IMR-90 (cell line): ENCODE measurements at regions not wholly inside any gene's neighbourhood (a gene's known extent, or its start where the extent isn't known, plus 50 kb on each side); places are given as distances from the start of the nearest gene placed in this dataset.

Experiments used
- ATAC-seq: fragments of 200-7000 bp; cut with Tn5 transposase; 2 replicates; pipeline ENCODE4 v1.9.1; 2020; ENCODE audit warnings: low read depth, mild to moderate bottlenecking, moderate library complexity
- BruUV-seq: library from RNA; stranded (reverse); fragments of 400-500 nt; replicated peaks from 2 replicates; lab custom pipeline; 2021; lab: Mats Ljungman, UMichigan
- CTCF ChIA-PET: fragments of 300-600 bp; formaldehyde crosslinking; extraction: SDS; loops from one replicate; lab custom pipeline; 2021; ENCODE audit warnings: antibody characterized with exemption; lab: Yijun Ruan, JAX
- POLR2A ChIA-PET: fragments of 300-600 bp; sonication (Branson Sonifier 250); formaldehyde crosslinking; loops from one replicate; lab custom pipeline; 2022; ENCODE audit warnings: antibody characterized with exemption; ENCODE audit not compliant: unreplicated experiment; lab: Charles Lee
- DNase-seq: peaks from one replicate; pipeline ENCODE4 v3.0.0; 2013
- H2AFZ ChIP-seq: replicated peaks from 2 replicates; pipeline ENCODE3; 2013; ENCODE audit warnings: low read length, mild to moderate bottlenecking; ENCODE audit not compliant: poor library complexity
- H2AK5ac ChIP-seq: 2 replicates; pipeline ENCODE4 v1.6.1; 2013; ENCODE audit warnings: low read depth, low read length, inconsistent platforms
- H2AK9ac ChIP-seq: replicated peaks from 2 replicates; pipeline ENCODE3; 2013; ENCODE audit warnings: mild to moderate bottlenecking, low read depth, low read length, moderate library complexity; ENCODE audit not compliant: poor library complexity
- H2BK120ac ChIP-seq: 2 replicates; pipeline ENCODE4 v1.6.1; 2013; ENCODE audit warnings: low read depth, low read length, inconsistent platforms
- H2BK15ac ChIP-seq: 3 replicates; pipeline ENCODE4 v1.6.1; 2013; ENCODE audit warnings: low read depth, low read length, inconsistent platforms
- H2BK20ac ChIP-seq: 2 replicates; pipeline ENCODE4 v1.6.1; 2013; ENCODE audit warnings: low read depth, mild to moderate bottlenecking, inconsistent platforms, low read length, moderate library complexity
- H2BK5ac ChIP-seq: 2 replicates; pipeline ENCODE4 v1.6.1; 2013; ENCODE audit warnings: mild to moderate bottlenecking, low read depth, low read length, inconsistent platforms; ENCODE audit not compliant: poor library complexity, severe bottlenecking
- H3K14ac ChIP-seq: replicated peaks from 2 replicates; pipeline ENCODE4 v1.6.1; 2013; ENCODE audit warnings: low read depth, low read length, inconsistent platforms
- H3K18ac ChIP-seq: 2 replicates; pipeline ENCODE4 v1.6.1; 2013; ENCODE audit warnings: low read depth, low read length, control low read depth
- H3K23ac ChIP-seq: 2 replicates; pipeline ENCODE4 v1.6.1; 2013; ENCODE audit warnings: low read depth, low read length, inconsistent platforms
- H3K27ac ChIP-seq: 2 replicates; pipeline ENCODE4 v1.5.1; 2013; ENCODE audit warnings: mild to moderate bottlenecking, control low read depth, low read length; ENCODE audit not compliant: insufficient read depth
- H3K27me3 ChIP-seq: 2 replicates; pipeline ENCODE4 v1.6.1; 2013; ENCODE audit warnings: low read length; ENCODE audit not compliant: control insufficient read depth, insufficient read depth
- H3K36me3 ChIP-seq: 2 replicates; pipeline ENCODE4 v1.6.1; 2013; ENCODE audit warnings: low read length, mixed read lengths; ENCODE audit not compliant: control insufficient read depth, insufficient read depth
- H3K4ac ChIP-seq: 2 replicates; pipeline ENCODE4 v1.6.1; 2013; ENCODE audit warnings: low read depth, low read length, inconsistent platforms
- H3K4me1 ChIP-seq: 2 replicates; pipeline ENCODE4 v1.6.1; 2013; ENCODE audit warnings: low read length, mixed read lengths; ENCODE audit not compliant: control insufficient read depth, insufficient read depth
- H3K4me2 ChIP-seq: 2 replicates; pipeline ENCODE4 v1.6.1; 2013; ENCODE audit warnings: low read depth, mild to moderate bottlenecking, control low read depth, low read length, moderate library complexity
- H3K4me3 ChIP-seq: 2 replicates; pipeline ENCODE4 v1.5.1; 2013; ENCODE audit warnings: low read depth, mild to moderate bottlenecking, control low read depth, low read length, moderate library complexity; ENCODE audit not compliant: insufficient read depth
- H3K56ac ChIP-seq: 2 replicates; pipeline ENCODE4 v1.6.1; 2013; ENCODE audit warnings: low read length, inconsistent platforms; ENCODE audit not compliant: insufficient read depth; ENCODE audit errors: extremely low read depth
- H3K79me1 ChIP-seq, 2 experiments: 2 replicates each; pipeline ENCODE4 v1.6.1; 2013; ENCODE audit warnings: low read length in 2 of 2, inconsistent platforms in 1 of 2, low read depth in 1 of 2
- H3K9ac ChIP-seq: 2 replicates; pipeline ENCODE4 v1.6.1; 2013; ENCODE audit warnings: low read depth, low read length, control low read depth
- H3K9me1 ChIP-seq: 2 replicates; pipeline ENCODE4 v1.6.1; 2013; ENCODE audit warnings: low read length, inconsistent platforms; ENCODE audit not compliant: insufficient read depth
- H3K9me3 ChIP-seq: 2 replicates; pipeline ENCODE4 v1.6.1; 2013; ENCODE audit warnings: low read length; ENCODE audit not compliant: control insufficient read depth, insufficient read depth
- H4K20me1 ChIP-seq: 2 replicates; pipeline ENCODE4 v1.6.1; 2013; ENCODE audit warnings: low read length, inconsistent platforms; ENCODE audit not compliant: insufficient read depth
- H4K5ac ChIP-seq: 2 replicates; pipeline ENCODE4 v1.6.1; 2013; ENCODE audit warnings: mild to moderate bottlenecking, low read depth, low read length, control low read depth
- H4K8ac ChIP-seq, 2 experiments: 2 replicates each; pipeline ENCODE4 v1.6.1; 2013; ENCODE audit warnings: low read depth in 2 of 2, low read length in 2 of 2, control low read depth in 1 of 2, inconsistent platforms in 1 of 2
- H4K91ac ChIP-seq: 2 replicates; pipeline ENCODE4 v1.6.1; 2013; ENCODE audit warnings: low read depth, low read length, inconsistent platforms; ENCODE audit not compliant: insufficient read depth
- BHLHE40 ChIP-seq: fragments of 150-350 bp; IDR thresholded peaks from 2 replicates; pipeline ENCODE4 v1.6.1; 2016; ENCODE audit warnings: mild to moderate bottlenecking, low read depth, low read length
- ELK1 ChIP-seq: fragments of 150-350 bp; IDR thresholded peaks from 2 replicates; pipeline ENCODE4 v1.6.1; 2016; ENCODE audit warnings: low read depth, mild to moderate bottlenecking, low read length, moderate library complexity, borderline replicate concordance
- MAZ ChIP-seq: IDR thresholded peaks from 2 replicates; pipeline ENCODE4 v1.6.1; 2012; ENCODE audit warnings: low read depth, mild to moderate bottlenecking, low read length, improper control_type of control experiment, moderate library complexity, borderline replicate concordance
- POLR2A ChIP-seq: IDR thresholded peaks from 2 replicates; pipeline ENCODE4 v1.6.1; 2012; ENCODE audit warnings: mild to moderate bottlenecking, low read depth, low read length
- RCOR1 ChIP-seq: IDR thresholded peaks from 2 replicates; pipeline ENCODE4 v1.6.1; 2012; ENCODE audit warnings: mild to moderate bottlenecking, low read length, improper control_type of control experiment; ENCODE audit not compliant: insufficient replicate concordance
- SMC3 ChIP-seq: fragments of 150-350 bp; IDR thresholded peaks from 2 replicates; pipeline ENCODE4 v1.6.1; 2016; ENCODE audit warnings: low read depth, mild to moderate bottlenecking, antibody characterized with exemption, low read length, moderate library complexity
- USF2 ChIP-seq: fragments of 150-350 bp; IDR thresholded peaks from 2 replicates; pipeline ENCODE4 v1.6.1; 2017; ENCODE audit warnings: mild to moderate bottlenecking, antibody characterized with exemption, low read length, low read depth
- WGBS, 2 experiments: methylation state at CpG; one replicate each; pipeline versions ENCODE4 v1.1.5 to v1.1.7; 2013; ENCODE audit warnings: missing lambda C conversion rate in 2 of 2; ENCODE audit not compliant: insufficient read length in 1 of 2; ENCODE audit errors: extremely low coverage in 2 of 2; 5-methylcytosine and 5-hydroxymethylcytosine counted together
- dilution Hi-C: fragments of 300-500 bp; cut with HindIII; formaldehyde crosslinking; loops from one replicate; pipeline ENCODE4 v1.14.3; 2018; ENCODE audit warnings: low sequenced_read_pairs; ENCODE audit not compliant: unreplicated experiment
- in situ Hi-C: fragments of 300-500 bp; cut with MboI; formaldehyde crosslinking; loops from 3 replicates; pipeline ENCODE4 v1.14.3; 2019; ENCODE audit warnings: low sequenced_read_pairs, inconsistent platforms, mixed read lengths
- intact Hi-C: fragments of 100-400 bp; cut with micrococcal nuclease; formaldehyde crosslinking; loops from 2 replicates; pipeline ENCODE4 v1.10.0; 2022
- TF ChIP-seq, protein P1 (sequence below): conservative IDR thresholded peaks from 2 replicates; pipeline ENCODE4 v1.5.1; 2012; ENCODE audit warnings: mild to moderate bottlenecking, low read depth, low read length, improper control_type of control experiment

DNA sequence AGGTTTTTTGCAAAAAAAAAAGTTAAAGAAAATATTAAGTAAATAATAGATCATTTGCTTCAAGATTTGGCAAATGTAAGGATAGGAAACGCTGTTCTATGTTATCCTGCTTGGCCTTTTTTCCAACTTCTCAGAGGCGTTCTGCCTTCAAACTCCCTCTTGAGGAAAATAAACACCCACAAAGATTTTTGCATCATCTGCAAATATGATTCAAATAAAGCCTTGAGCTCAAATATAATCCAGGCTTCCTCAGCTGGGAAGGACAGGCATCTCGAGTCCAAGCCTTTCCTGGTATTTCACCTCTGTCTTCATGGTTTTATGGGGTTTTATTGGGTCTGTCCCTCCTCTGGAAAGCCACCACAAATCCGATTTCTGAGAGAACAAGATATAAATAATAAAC is 67.7 kb upstream of the PTPN1 start:
- in situ Hi-C loops: no loop called here
- dilution Hi-C loops: no loop called here
- H3K18ac ChIP-seq: peak overlapping the region; percentile 69

More for the DNA sequence above, 67.7 kb upstream of the PTPN1 start:
- Histone ChIP-seq H3K27ac (no peak overlapping the region), H4K5ac (no peak overlapping the region), H2AK9ac (no peak overlapping the region), H3K4ac (peak overlapping the region; percentile 28; the same call in 1 of the 2 replicates), H3K79me1 (peaks cover 0 to 14% of the 10 kb centered on the region in 2 experiments; a peak in 2 of 4 replicates), H2BK120ac (peak overlapping the region; percentile 48; the same call in 1 of the 2 replicates), H3K14ac (no peak overlapping the region; the same call in 1 of the 2 replicates), H2BK5ac (peak overlapping the region; percentile 31), H3K4me1 (peaks cover 17% of the 10 kb centered on the region), H3K56ac (no peak overlapping the region), H3K36me3 (no peaks in the 10 kb centered on the region), H3K27me3 (no peaks in the 10 kb centered on the region), H3K9ac (no peak overlapping the region), H2AFZ (no peak overlapping the region), H3K4me3 (no peak overlapping the region), H4K91ac (no peak overlapping the region), H2BK15ac (peak overlapping the region; percentile 37; the same call in 1 of the 3 replicates), H3K23ac (no peak overlapping the region; the same call in 1 of the 2 replicates), H2BK20ac (peak overlapping the region; percentile 69; the same call in 1 of the 2 replicates), H3K4me2 (no peak overlapping the region), H4K8ac (peak overlapping the region; percentile 9 to 22; a peak in 2 of 4 replicates), H3K9me1 (peaks cover 19% of the 10 kb centered on the region), H4K20me1 (no peaks in the 10 kb centered on the region), H2AK5ac (0 out of 2 replicates have a peak overlapping the region, but pooled peaks have one; percentile 10), H3K9me3 (no peaks in the 10 kb centered on the region)
- DNase-seq (no peak), ATAC-seq (no peak)
- BruUV-seq: no TSS peak
- intact Hi-C loops: no loop called here
- POLR2A ChIA-PET: no interaction called here
- CTCF ChIA-PET: interaction anchor here (0.6 to 0.7 kb wide), 3 partner anchors 10 to 339 kb away, joined by 4 to 6 read pairs (median 5); no protein-coding TSS in a partner anchor
- WGBS, 2 experiments: no CpG with 5 or more reads among the region's 4 CpGs
- no peak for TF ChIP-seq POLR2A
- no peak for TF ChIP-seq ELK1
- TF ChIP-seq SMC3: no peak
- TF ChIP-seq, protein P1, sequence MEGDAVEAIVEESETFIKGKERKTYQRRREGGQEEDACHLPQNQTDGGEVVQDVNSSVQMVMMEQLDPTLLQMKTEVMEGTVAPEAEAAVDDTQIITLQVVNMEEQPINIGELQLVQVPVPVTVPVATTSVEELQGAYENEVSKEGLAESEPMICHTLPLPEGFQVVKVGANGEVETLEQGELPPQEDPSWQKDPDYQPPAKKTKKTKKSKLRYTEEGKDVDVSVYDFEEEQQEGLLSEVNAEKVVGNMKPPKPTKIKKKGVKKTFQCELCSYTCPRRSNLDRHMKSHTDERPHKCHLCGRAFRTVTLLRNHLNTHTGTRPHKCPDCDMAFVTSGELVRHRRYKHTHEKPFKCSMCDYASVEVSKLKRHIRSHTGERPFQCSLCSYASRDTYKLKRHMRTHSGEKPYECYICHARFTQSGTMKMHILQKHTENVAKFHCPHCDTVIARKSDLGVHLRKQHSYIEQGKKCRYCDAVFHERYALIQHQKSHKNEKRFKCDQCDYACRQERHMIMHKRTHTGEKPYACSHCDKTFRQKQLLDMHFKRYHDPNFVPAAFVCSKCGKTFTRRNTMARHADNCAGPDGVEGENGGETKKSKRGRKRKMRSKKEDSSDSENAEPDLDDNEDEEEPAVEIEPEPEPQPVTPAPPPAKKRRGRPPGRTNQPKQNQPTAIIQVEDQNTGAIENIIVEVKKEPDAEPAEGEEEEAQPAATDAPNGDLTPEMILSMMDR: no peak
- no peak for TF ChIP-seq BHLHE40
- no peak for TF ChIP-seq MAZ
- no peak for TF ChIP-seq RCOR1
- TF ChIP-seq USF2: no peak
